Aorta (tissue), 5 donors: ENCODE measurements at regions not wholly inside any gene's neighbourhood (a gene's known extent, or its start where the extent isn't known, plus 50 kb on each side); places are given as distances from the start of the nearest gene placed in this dataset.
A peak's percentile ranks its signal among the peaks of the same experiment; 100 is the strongest.

ENCODE experiments used
- ATAC-seq: fragments of 200-7000 bp; cut with Tn5 transposase; one replicate; pipeline ENCODE4 v1.9.1; 2022; ENCODE audit warnings: moderate library complexity; ENCODE audit not compliant: low FRiP score
- DNase-seq, 2 donors: peaks; one replicate each; pipeline ENCODE4 v3.0.0-alpha.2; 2020
- H3K27ac ChIP-seq, 2 donors: one replicate each; pipeline ENCODE4 v1.5.1; 2013; ENCODE audit warnings: low read length in 2 of 2, mild to moderate bottlenecking in 2 of 2, moderate library complexity in 2 of 2, control low read depth in 1 of 2, inconsistent platforms in 1 of 2, low read depth in 1 of 2
- H3K27me3 ChIP-seq, 2 donors: one replicate each; pipeline ENCODE4 v1.6.1; 2013; ENCODE audit warnings: control low read depth in 1 of 2, low read length in 1 of 2, mild to moderate bottlenecking in 1 of 2, moderate library complexity in 1 of 2; ENCODE audit not compliant: insufficient read depth in 2 of 2, control insufficient read depth in 1 of 2
- H3K36me3 ChIP-seq, 2 donors: one replicate each; pipeline ENCODE4 v1.6.1; 2013; ENCODE audit warnings: control low read depth in 1 of 2, low read length in 1 of 2, mild to moderate bottlenecking in 1 of 2; ENCODE audit not compliant: insufficient read depth in 2 of 2, control insufficient read depth in 1 of 2
- H3K4me1 ChIP-seq, 2 donors: one replicate each; pipeline ENCODE4 v1.6.1; 2013; ENCODE audit warnings: low read length in 2 of 2, control low read depth in 1 of 2, mild to moderate bottlenecking in 1 of 2, moderate library complexity in 1 of 2; ENCODE audit not compliant: insufficient read depth in 2 of 2, control insufficient read depth in 1 of 2
- H3K4me3 ChIP-seq, 2 donors: one replicate each; pipeline ENCODE4 v1.5.1; 2013; ENCODE audit warnings: low read length in 2 of 2, control low read depth in 1 of 2, mild to moderate bottlenecking in 1 of 2
- H3K9me3 ChIP-seq: one replicate; pipeline ENCODE4 v1.6.1; 2013; ENCODE audit warnings: mild to moderate bottlenecking, low read length; ENCODE audit not compliant: control insufficient read depth
- WGBS, 2 donors: extraction: QIAGEN DNeasy Blood & Tissue Kit; methylation state at CpG; one replicate each; pipeline ENCODE4 v1.1.7; 2013; 5-methylcytosine and 5-hydroxymethylcytosine counted together
- intact Hi-C, 2 donors: fragments of 100-400 bp; cut with DNase I; formaldehyde crosslinking; loops; one replicate each; pipeline versions ENCODE4 v1.14.2 to v1.15.0; 2022
- donor health status: healthy with polysubstance abuse.
- donor health status: Bipolar disorder and iron deficiency.
- donor health status: DM: no; HTN: no; CAD: no.
- donor health status: DM: no; HTN: no; CAD: no.
- donor health status: DM: yes; HTN: yes; CAD: no.

GRCh38 chr13:19069684-19070397 lies 111.8 kb downstream of the TUBA3C start:
- 60 to 68% methylated on average over 5 of the region's 5 CpGs for WGBS, 2 donors
- Histone ChIP-seq H3K9me3 (no peaks in the 10 kb centered on the region), H3K27me3 (no peaks in the 10 kb centered on the region), H3K36me3 (no peaks in the 10 kb centered on the region), H3K4me3 (no peak overlapping the region), H3K4me1 (no peaks in the 10 kb centered on the region), H3K27ac (no peak overlapping the region)
- intact Hi-C loops: no loop called here
- DNase-seq (no peak), ATAC-seq (peak; percentile 8)

GRCh38 chr13:19068691-19069090 lies 112.9 kb downstream of the TUBA3C start:
- 56 to 74% methylated on average over 2 of the region's 2 CpGs for WGBS, 2 donors
- intact Hi-C loops: no loop called here
- H3K4me3 ChIP-seq: no peak overlapping the region
- H3K27ac ChIP-seq: no peak overlapping the region
- no peaks in the 10 kb centered on the region for H3K36me3 ChIP-seq
- H3K4me1 ChIP-seq: no peaks in the 10 kb centered on the region
- peak in 1 of 2 donors; percentile 45 for DNase-seq
- no peaks in the 10 kb centered on the region for H3K9me3 ChIP-seq
- no peaks in the 10 kb centered on the region for H3K27me3 ChIP-seq
- ATAC-seq: no peak

GRCh38 chr13:19067767-19068166 lies 113.9 kb downstream of the TUBA3C start:
- no peak for DNase-seq
- Histone ChIP-seq H3K27ac (no peak overlapping the region), H3K4me1 (no peaks in the 10 kb centered on the region), H3K4me3 (no peak overlapping the region), H3K27me3 (no peaks in the 10 kb centered on the region), H3K36me3 (no peaks in the 10 kb centered on the region), H3K9me3 (no peaks in the 10 kb centered on the region)
- no peak for ATAC-seq
- 88 to 92% methylated on average over 2 of the region's 2 CpGs for WGBS, 2 donors
- intact Hi-C loops: no loop called here

DNA sequence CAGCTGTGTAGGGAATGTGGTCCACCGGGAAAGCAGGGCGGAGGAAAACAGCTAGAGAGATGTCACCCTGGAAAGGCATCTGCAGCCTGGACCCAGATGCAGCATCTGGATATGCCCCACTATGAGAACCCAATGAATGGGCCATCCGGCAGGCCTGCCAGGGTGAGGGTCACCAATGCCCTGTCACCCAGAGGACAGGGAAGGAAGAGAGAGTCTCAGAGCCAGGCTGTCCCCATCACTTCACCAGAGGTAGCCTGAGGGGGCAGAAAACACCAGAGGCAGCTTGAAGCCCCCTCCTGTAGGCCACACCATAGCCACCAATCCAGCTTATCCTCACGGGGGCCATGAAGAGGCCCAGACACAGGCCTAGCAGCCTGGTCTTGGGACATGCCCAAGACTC lies 118.8 kb downstream of the TUBA3C start:
- DNase-seq: peak in 1 of 2 donors; percentile 51
- intact Hi-C loops: no loop called here
- H3K9me3 ChIP-seq: no peaks in the 10 kb centered on the region

DNA sequence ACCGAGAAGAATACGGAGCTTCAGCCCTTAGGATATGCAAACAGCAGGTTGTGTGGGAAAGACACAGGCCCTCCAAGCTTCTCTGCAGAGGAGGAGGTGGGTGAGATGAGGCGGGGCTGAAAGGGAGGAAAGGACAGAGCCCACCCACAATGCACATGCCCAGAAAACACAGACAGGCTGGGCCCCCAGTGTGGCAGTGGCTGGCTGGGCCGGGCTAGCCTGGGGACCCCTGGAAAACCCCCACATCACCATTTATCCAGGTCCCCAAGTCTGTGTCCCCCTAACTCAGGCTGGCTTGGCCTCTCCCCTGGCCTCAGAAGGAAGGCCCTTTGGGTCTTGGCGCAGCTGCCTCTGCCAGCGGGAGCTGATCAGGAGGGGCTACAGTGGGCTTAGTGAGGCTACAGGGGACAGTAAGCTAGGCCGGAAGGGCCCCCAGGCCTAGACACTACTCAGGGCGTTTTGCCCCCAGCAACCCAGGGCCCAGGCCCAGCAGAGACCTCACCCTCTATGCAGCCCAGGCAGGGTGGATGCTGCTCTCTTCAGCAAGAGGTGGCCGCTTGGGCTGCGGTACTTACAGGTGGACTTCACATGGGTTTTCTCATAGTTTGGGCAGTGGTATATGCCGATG lies 119.5 kb downstream of the TUBA3C start:
- Histone ChIP-seq H3K4me3 (no peak overlapping the region), H3K4me1 (no peaks in the 10 kb centered on the region), H3K36me3 (no peaks in the 10 kb centered on the region), H3K27me3 (no peaks in the 10 kb centered on the region), H3K9me3 (no peaks in the 10 kb centered on the region), H3K27ac (no peak overlapping the region)
- peak in 1 of 2 donors; percentile 48 for DNase-seq
- intact Hi-C loops: no loop called here
- ATAC-seq: peak; percentile 16
- 74 to 87% methylated on average over 10 to 11 of the region's 11 CpGs for WGBS, 2 donors

More for the DNA sequence above, 118.8 kb downstream of the TUBA3C start:
- Histone ChIP-seq H3K36me3 (no peaks in the 10 kb centered on the region), H3K27ac (no peak overlapping the region), H3K27me3 (no peaks in the 10 kb centered on the region), H3K4me3 (no peak overlapping the region), H3K4me1 (no peaks in the 10 kb centered on the region)
- 80 to 86% methylated on average over 4 of the region's 4 CpGs for WGBS, 2 donors
- ATAC-seq: no peak

DNA sequence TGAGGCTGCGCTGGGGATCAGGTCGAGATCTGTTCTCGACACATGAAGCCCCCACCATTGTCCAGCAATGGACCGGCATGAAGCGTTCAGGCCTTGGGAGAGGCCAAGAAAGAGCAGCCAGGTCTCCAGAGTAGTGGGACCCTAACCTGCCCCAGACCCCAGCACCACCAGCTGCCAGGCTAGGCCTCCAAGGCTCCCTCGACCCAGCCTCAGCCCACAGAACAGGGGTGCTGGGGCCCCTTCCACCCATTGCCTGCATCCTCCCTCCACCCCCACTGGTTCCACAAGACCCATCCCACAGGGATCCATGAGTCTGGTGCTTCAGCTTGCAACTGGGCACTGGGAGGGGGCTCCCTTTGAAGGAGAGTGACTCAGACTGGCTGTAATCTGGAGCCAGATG lies 120.3 kb downstream of the TUBA3C start:
- H3K27me3 ChIP-seq: no peaks in the 10 kb centered on the region
- no peak overlapping the region for H3K4me3 ChIP-seq
- no peaks in the 10 kb centered on the region for H3K4me1 ChIP-seq
- DNase-seq (peak in 1 of 2 donors; percentile 66), ATAC-seq (no peak)
- intact Hi-C loops: no loop called here
- H3K27ac ChIP-seq: no peak overlapping the region
- no peaks in the 10 kb centered on the region for H3K9me3 ChIP-seq
- WGBS, 2 donors: 86 to 90% methylated on average over 6 of the region's 6 CpGs
- no peaks in the 10 kb centered on the region for H3K36me3 ChIP-seq

DNA sequence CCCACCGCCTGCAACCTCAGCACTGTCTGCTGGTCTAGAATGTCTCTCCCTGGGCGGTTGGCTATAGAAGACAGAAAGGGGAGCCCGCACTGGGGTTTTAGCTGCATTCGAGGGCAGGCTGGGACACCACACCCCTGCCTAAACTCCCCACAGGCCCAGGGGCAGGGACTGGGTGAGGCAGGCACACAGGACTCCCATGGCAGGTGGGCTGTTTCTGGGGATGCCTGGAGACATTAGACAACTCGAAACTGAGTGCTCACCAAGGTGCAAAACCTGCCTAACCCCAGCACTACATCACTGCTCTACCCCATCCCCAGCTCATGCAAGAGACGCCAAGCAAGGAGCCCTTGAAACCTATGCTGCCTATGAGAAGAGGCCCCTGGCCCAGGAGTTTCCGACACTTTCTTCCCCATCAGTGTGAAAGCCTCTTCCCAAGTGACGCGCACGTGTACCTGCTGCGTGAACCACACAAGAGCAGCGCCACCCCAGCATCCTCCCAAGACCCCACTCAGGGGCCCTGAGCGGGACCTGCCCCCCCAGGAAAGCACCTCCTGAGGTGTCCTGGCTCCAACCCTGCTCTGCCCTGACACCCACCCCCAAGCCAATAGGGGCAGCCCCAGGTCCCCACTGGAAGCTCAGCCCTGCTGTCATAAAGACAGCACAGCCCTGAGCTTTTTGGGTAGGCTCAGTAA lies 121.2 kb downstream of the TUBA3C start:
- intact Hi-C loops: no loop called here
- Histone ChIP-seq H3K9me3 (no peaks in the 10 kb centered on the region), H3K4me3 (no peak overlapping the region), H3K36me3 (no peaks in the 10 kb centered on the region), H3K4me1 (no peaks in the 10 kb centered on the region), H3K27me3 (no peaks in the 10 kb centered on the region), H3K27ac (no peak overlapping the region)
- DNase-seq: peak in 1 of 2 donors; percentile 64
- 84 to 87% methylated on average over 13 of the region's 13 CpGs for WGBS, 2 donors
- no peak for ATAC-seq

- Histone ChIP-seq H3K9me3 (no peaks in the 10 kb centered on the region), H3K4me1 (no peaks in the 10 kb centered on the region), H3K27ac (no peak overlapping the region), H3K27me3 (no peaks in the 10 kb centered on the region), H3K4me3 (no peak overlapping the region), H3K36me3 (no peaks in the 10 kb centered on the region)
- ATAC-seq (no peak), DNase-seq (peak in 1 of 2 donors; percentile 53)
- WGBS, 2 donors: 76% methylated on average over 16 of the region's 16 CpGs
- intact Hi-C loops: no loop called here
Observed at GRCh38 chr13:19059016-19059780, 122.4 kb downstream of the TUBA3C start.
